Liver (tissue), 8 donors: ENCODE measurements at regions not wholly inside any gene's neighbourhood (a gene's known extent, or its start where the extent isn't known, plus 50 kb on each side); places are given as distances from the start of the nearest gene placed in this dataset.

Experiments used
- DNase-seq: peaks from one replicate; pipeline ENCODE4 v3.0.0-alpha.2; 2017; ENCODE audit warnings: low spot score
- H3K27ac ChIP-seq, 2 donors: one replicate each; pipeline ENCODE4 v1.7.0; 2013; ENCODE audit warnings: inconsistent platforms in 2 of 2, low read length in 2 of 2, control low read depth in 1 of 2, low read depth in 1 of 2, mild to moderate bottlenecking in 1 of 2
- H3K27me3 ChIP-seq, 4 donors: one replicate each; pipeline versions ENCODE4 v1.6.1 to v1.7.0; 2013; ENCODE audit warnings: low read length in 3 of 4, inconsistent platforms in 1 of 4, mild to moderate bottlenecking in 1 of 4, moderate library complexity in 1 of 4; ENCODE audit not compliant: control insufficient read depth in 4 of 4, insufficient read depth in 4 of 4
- H3K36me3 ChIP-seq, 4 donors: one replicate each; pipeline versions ENCODE4 v1.6.1 to v1.7.0; 2013; ENCODE audit warnings: low read length in 3 of 4, mild to moderate bottlenecking in 3 of 4, low read depth in 1 of 4, moderate library complexity in 1 of 4; ENCODE audit not compliant: control insufficient read depth in 4 of 4, insufficient read depth in 3 of 4
- H3K4me1 ChIP-seq, 4 donors: one replicate each; pipeline versions ENCODE4 v1.6.1 to v1.7.0; 2013; ENCODE audit warnings: low read length in 3 of 4, mild to moderate bottlenecking in 3 of 4, moderate library complexity in 1 of 4; ENCODE audit not compliant: control insufficient read depth in 4 of 4, insufficient read depth in 4 of 4
- H3K4me3 ChIP-seq, 3 donors: one replicate each; pipeline versions ENCODE4 v1.6.1 to v1.7.0; 2013; ENCODE audit warnings: low read length in 3 of 3, control low read depth in 1 of 3, low read depth in 1 of 3, mild to moderate bottlenecking in 1 of 3
- H3K9ac ChIP-seq, 2 donors: one replicate each; pipeline ENCODE4 v1.7.0; 2013; ENCODE audit warnings: low read length in 2 of 2, mild to moderate bottlenecking in 2 of 2, moderate library complexity in 2 of 2, control low read depth in 1 of 2, low read depth in 1 of 2
- H3K9me3 ChIP-seq, 4 donors: one replicate each; pipeline versions ENCODE4 v1.6.1 to v1.7.0; 2013; ENCODE audit warnings: low read length in 3 of 4; ENCODE audit not compliant: control insufficient read depth in 4 of 4
- CTCF ChIP-seq: fragments of 150-350 bp; IDR thresholded peaks from 2 replicates; pipeline ENCODE4 v1.5.1; 2017; ENCODE audit warnings: improper control_type of control experiment, low read depth, low read length; ENCODE audit not compliant: missing input control
- EGR1 ChIP-seq, 2 donors: IDR thresholded peaks; 2 replicates each; pipeline ENCODE4 v1.6.1; 2016 to 2018; ENCODE audit warnings: antibody characterized with exemption in 2 of 2, low read depth in 2 of 2
- FOXA1 ChIP-seq: IDR thresholded peaks from 2 replicates; pipeline ENCODE4 v1.6.1; 2016; ENCODE audit warnings: antibody characterized with exemption
- FOXA2 ChIP-seq: IDR thresholded peaks from 2 replicates; pipeline ENCODE4 v1.6.1; 2016; ENCODE audit warnings: antibody characterized with exemption
- HNF4A ChIP-seq, 2 donors: conservative IDR thresholded peaks; 2 replicates each; pipeline ENCODE4 v1.6.1; 2016; ENCODE audit warnings: antibody characterized with exemption in 2 of 2, mild to moderate bottlenecking in 2 of 2
- HNF4G ChIP-seq: IDR thresholded peaks from 2 replicates; pipeline ENCODE4 v1.6.1; 2016; ENCODE audit warnings: antibody characterized with exemption
- MAX ChIP-seq: IDR thresholded peaks from 2 replicates; pipeline ENCODE4 v1.6.1; 2016; ENCODE audit warnings: antibody characterized with exemption
- NR2F2 ChIP-seq: IDR thresholded peaks from 2 replicates; pipeline ENCODE4 v1.6.1; 2016; ENCODE audit warnings: antibody characterized with exemption
- RAD21 ChIP-seq, 2 donors: IDR thresholded peaks; 2 replicates each; pipeline ENCODE4 v1.6.1; 2016; ENCODE audit warnings: antibody characterized with exemption in 2 of 2, mild to moderate bottlenecking in 2 of 2
- SP1 ChIP-seq: IDR thresholded peaks from 2 replicates; pipeline ENCODE4 v1.6.1; 2018; ENCODE audit warnings: antibody characterized with exemption, mild to moderate bottlenecking
- TAF1 ChIP-seq: conservative IDR thresholded peaks from 2 replicates; pipeline ENCODE4 v1.6.1; 2016; ENCODE audit warnings: antibody characterized with exemption, mild to moderate bottlenecking
- YY1 ChIP-seq: IDR thresholded peaks from 2 replicates; pipeline ENCODE4 v1.6.1; 2016; ENCODE audit warnings: antibody characterized with exemption, mild to moderate bottlenecking
- ZBTB33 ChIP-seq: IDR thresholded peaks from 2 replicates; pipeline ENCODE4 v1.6.1; 2016; ENCODE audit warnings: antibody characterized with exemption
- WGBS: extraction: QIAGEN DNeasy Blood & Tissue Kit; methylation state at CpG from one replicate; pipeline ENCODE4 v1.1.7; 2013; 5-methylcytosine and 5-hydroxymethylcytosine counted together
- donor health status: healthy.
- donor health status: healthy.
- donor health status: healthy.
- donor health status: healthy.
- donor health status: healthy.

- no peak for TF ChIP-seq CTCF
- no peak for TF ChIP-seq HNF4A (conservative IDR thresholded peaks at IDR 0.05)
- TF ChIP-seq FOXA1 = no peak
- no peak for TF ChIP-seq NR2F2
Measured at GRCh38 chr4:123510221-123510620, 113.6 kb downstream of the SPRY1 start (continued).

- Histone ChIP-seq H3K27ac (no peak overlapping the region), H3K36me3 (no peaks in the 10 kb centered on the region), H3K4me1 (peaks cover 0 to 4% (median 0%) of the 10 kb centered on the region in 4 donors), H3K9me3 (no peaks in the 10 kb centered on the region), H3K4me3 (no peak overlapping the region), H3K27me3 (no peaks in the 10 kb centered on the region), H3K9ac (no peak overlapping the region)
- DNase-seq = no peak
- no peak for TF ChIP-seq MAX
- TF ChIP-seq SP1 = no peak
- no peak for TF ChIP-seq RAD21 (IDR thresholded peaks at IDR 0.05)
- no peak for TF ChIP-seq FOXA2
- no peak for TF ChIP-seq HNF4G
- no peak for TF ChIP-seq HNF4A (conservative IDR thresholded peaks at IDR 0.05)
- TF ChIP-seq ZBTB33 = no peak
- WGBS = 91% methylated on average over 3 of the region's 3 CpGs
Measured at GRCh38 chr4:123510659-123511058, 114.1 kb downstream of the SPRY1 start.

GRCh38 chr4:123516576-123516975 is 120.0 kb downstream of the SPRY1 start:
- no peak for DNase-seq
- 66% methylated on average over 3 of the region's 3 CpGs for WGBS
- no peaks in the 10 kb centered on the region for H3K9me3 ChIP-seq

More at GRCh38 chr4:123516576-123516975, 120.0 kb downstream of the SPRY1 start:
- Histone ChIP-seq H3K9ac (no peak overlapping the region), H3K27me3 (no peaks in the 10 kb centered on the region), H3K4me3 (no peak overlapping the region), H3K4me1 (no peaks in the 10 kb centered on the region), H3K27ac (no peak overlapping the region), H3K36me3 (no peaks in the 10 kb centered on the region)
- TF ChIP-seq FOXA2 (no peak), MAX (no peak), RAD21 (IDR thresholded peaks at IDR 0.05) (no peak), EGR1 (IDR thresholded peaks at IDR 0.05; ENCODE audit: low read depth in 2 of 2) (no peak), ZBTB33 (no peak), YY1 (no peak), TAF1 (no peak), HNF4G (no peak)
